ACHN (cell line): ENCODE measurements at regions not wholly inside any gene's neighbourhood (a gene's known extent, or its start where the extent isn't known, plus 50 kb on each side); places are given as distances from the start of the nearest gene placed in this dataset.
A peak's percentile ranks its signal among the peaks of the same experiment; 100 is the strongest.
"Not testable (repeated sequence)": the region's sequence is repeated elsewhere in the genome, so short reads cannot be mapped to it uniquely, and the experiment has no call there.

Source experiments
- DNase-seq: peaks from one replicate; pipeline ENCODE4 v3.0.0-alpha.2; 2015
- in situ Hi-C: cut with HindIII; loops from 2 replicates; pipeline ENCODE4 v1.10.0; 2017; ENCODE audit warnings: low sequenced_read_pairs, low pct_ligation_motif_present, low pct_unique_long_range_greater_than_20kb

DNA sequence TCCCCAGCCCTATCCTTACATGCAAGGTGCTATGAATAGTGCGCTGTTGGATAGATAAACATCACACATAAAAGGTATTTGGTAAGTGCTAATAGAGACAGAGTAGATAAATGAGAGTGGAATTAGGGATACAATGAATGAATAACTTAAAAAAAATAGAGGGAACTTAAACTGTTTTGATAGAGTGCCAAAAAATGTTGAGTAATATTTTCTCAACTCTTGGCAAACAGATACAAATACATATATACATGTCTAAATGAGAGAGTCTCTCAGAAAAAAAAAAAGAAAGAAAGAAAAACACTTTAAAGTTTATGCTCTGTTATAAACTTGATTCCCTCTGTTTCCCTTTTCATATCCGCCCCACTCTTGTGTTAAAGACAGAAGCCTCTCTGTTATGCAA, 667.4 kb downstream of the ROBO2 start:
- DNase-seq: no peak
- in situ Hi-C loops: no loop called here

DNA sequence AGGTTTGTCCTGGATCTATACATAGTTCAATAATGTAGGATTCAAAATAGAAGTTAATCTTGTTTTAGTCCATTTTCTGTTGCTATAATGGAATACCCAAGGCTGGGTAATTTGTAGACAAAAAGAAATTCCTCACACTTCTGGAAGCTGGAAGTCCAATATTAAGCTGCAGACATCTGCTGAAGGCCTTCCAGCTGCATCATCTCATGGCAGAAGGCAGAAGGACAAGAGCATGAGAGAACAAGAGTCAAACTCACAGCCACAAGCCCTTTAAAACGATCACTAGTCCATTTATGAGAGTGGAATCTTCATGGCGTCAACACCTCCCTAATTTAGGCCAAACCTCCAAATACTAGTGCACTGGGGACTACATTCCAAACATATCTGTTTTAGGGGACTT, 669.3 kb downstream of the ROBO2 start:
- no peak for DNase-seq
- in situ Hi-C loops: no loop called here

DNA sequence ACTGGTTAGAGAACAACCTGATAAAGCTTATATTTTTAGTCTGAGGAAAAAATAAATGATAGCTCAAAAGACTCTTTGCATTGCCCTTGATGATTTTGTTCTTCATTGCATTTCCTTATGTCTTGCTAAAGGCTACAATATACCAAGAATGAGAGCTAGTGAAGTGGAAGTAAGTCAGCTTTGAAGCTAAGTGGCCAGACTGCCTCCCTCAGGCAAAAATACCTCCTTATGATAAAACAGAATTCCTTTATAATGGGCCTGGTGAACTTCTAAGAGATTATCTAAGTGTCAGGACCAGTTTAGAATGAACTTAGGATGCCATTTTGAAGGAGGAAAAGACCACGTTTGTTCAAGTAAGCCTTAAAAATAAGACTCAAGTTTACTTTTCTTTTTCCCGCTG, 678.4 kb downstream of the ROBO2 start:
- no peak for DNase-seq
- in situ Hi-C loops: no loop called here

DNA sequence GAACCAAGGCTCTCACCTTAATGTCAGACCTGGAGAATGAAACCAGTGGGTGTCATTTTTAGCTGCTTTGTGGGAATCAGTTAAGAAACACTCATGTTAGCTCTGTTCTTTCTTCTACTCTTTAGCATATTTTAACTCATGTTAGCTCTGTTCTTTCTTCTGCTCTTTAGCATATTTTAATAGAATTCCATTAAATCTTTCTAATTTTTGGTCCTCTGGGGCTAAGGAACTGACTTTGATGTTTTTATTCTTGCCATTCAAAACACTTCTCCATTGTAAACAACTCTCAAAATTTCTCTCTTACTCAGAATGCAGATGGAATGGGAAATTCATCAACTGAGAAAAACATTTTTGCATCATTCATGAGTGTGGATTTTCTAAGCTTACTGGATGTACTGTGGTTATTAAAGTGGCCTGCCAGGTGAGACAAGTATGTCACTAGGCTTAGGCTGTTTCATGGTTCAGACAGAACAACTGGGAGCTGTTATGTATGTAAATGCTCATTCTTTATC, 680.6 kb downstream of the ROBO2 start:
- DNase-seq: no peak
- in situ Hi-C loops: no loop called here

DNA sequence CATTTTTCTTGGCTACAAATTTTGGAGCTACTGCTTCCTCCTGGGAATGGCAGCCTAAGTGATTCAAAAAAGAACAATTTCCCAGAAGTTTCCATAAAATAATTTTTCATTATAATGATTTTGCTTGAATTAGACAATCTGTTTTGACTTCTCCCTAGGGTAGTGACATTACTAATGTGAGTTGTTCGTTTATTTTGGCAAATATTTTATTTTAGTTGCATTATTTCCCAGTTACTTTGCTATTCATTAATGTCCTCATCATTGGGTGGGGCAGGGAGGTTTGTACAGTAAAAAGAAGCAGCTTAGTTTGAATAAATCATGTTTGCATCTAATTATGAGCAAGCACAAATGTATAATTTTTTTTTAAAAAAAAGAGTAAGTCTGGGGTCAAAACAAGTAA, 686.6 kb downstream of the ROBO2 start:
- in situ Hi-C loops: no loop called here

DNA sequence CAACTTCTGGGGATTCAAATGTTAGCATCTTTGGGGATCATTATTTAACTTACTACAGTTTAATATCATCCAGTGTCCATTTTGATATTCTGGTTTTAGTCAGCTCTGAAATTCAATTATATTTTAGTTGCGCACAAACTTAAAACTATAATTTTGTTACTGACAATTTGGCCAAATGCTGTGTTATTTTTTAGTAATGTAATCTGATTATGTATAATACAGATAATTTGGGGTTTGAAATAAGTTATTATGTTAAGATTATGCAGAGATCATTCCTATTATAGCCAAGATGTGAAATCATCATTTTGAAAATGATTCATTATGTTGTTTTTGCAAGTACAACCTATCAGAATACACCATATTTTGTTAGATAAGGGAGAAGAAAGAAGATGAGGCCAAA, 706.1 kb downstream of the ROBO2 start:
- in situ Hi-C loops: no loop called here
- no peak for DNase-seq

More for the DNA sequence above, 686.6 kb downstream of the ROBO2 start:
- no peak for DNase-seq

DNA sequence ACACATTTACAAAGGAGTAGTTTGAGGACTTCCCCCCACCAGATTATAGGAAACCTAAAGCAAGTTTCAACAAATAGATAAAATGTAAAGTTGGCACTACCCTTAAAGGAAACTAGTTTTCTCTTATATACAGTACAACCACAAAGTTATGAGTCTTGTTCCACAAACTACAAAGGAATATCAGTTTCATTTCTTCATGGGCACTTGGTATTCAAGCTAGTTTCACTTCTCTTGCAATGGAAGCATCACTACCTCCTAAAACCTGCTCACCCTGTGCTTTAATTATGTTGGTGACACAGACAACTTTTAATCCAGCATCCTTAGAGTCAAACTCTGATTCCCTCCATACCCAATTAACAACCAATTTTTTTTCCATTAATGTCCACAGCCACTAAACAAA, 707.0 kb downstream of the ROBO2 start:
- no peak for DNase-seq
- in situ Hi-C loops: no loop called here

DNA sequence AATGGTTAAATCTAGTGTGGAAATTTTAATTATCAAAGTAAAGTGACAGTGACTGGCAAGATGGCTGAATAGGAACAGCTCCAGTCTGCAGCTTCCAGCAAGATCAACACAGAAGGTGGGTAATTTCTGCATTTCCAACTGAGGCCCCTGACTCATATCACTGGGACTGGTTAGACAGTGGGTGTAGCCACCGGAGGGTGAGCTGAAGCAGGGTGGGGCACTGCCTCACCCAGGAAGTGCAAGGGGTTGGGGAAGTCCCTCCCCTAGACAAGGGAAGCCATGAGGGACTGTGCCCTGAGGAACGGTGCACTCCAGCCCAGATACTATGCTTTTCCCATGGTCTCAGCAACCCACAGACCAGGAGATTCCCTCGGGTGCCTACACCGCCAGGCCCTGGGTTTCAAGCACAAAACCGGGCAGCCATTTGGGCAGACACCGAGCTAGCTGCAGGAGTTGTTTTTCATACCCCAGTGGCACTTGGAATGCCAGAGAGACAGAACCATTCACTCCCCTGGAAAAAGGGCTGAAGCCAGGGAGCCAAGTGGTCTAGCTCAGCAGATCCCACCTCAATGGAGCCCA, 716.6 kb downstream of the ROBO2 start:
- DNase-seq, in situ Hi-C loops: not testable (repeated sequence)

DNA sequence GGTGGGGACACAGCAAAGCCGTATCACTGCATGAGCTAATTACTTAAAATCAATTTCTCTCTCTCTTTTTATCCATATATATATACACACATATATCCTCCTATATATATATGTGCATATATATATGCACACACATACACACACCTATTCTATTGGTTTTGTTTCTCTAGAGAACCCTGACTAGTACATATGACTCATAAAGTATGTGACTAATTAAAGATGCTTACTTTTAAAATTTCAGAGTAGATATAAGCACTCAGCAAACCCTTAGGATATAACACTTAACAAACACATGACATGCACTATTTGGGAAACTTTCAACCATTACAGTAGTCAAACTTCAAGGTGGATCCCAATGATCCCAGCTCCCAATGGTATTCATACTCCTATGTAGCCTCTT, 732.6 kb downstream of the ROBO2 start:
- DNase-seq: no peak

DNA sequence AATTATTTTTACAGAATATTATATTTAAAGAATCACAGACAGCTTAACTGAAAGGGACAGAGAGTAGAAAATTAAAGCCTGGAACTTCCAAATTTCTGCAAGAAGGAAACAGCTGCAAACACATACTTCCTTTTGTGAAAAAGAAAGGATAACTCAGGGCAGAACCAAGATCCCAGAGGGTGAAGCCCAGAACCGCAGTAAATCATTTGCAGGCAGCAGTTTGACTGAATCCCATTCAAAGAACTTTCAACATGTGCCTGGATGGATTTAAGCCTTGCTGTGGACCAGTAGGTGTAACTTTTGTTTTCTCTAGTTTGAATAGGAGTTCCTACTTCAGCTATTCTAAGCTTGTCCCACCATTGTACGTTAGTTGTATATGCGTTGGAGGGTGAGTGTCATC, 733.2 kb downstream of the ROBO2 start:
- in situ Hi-C loops: no loop called here
- no peak for DNase-seq

More for the DNA sequence above, 732.6 kb downstream of the ROBO2 start:
- in situ Hi-C loops: no loop called here

DNA sequence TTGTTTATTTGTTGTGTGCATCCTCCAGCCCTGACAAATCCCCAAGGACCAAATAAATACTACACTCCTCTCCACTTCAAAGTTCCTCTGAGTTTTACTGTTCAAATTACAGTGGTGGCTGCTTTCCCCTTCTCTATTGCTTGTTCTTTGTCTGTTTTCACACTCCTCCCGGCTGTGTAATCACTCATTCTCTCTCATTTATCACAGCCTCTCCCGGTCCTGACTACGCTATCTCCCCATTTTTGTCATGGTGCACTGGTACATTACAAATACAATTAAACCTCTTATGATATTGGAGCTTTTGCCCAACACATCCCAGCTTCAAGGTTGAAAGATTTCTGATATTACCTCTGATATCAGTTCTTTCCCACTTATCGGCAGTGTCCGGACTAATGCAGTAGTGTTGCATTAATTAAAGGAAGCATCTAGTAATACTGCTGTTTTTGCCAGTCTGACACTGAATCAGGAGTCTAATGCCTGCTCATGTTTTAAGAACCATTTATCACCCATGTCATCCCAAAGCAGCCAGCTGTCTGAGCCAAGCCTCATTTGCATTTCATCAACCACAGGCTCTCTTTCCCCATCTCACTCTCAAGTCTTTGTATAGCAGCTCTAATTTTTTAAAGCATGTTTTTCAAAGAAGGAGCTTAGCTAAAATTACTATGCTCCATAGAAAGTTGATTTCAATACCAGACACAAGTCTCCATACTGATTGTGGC, 740.5 kb downstream of the ROBO2 start:
- in situ Hi-C loops: no loop called here
- no peak for DNase-seq

DNA sequence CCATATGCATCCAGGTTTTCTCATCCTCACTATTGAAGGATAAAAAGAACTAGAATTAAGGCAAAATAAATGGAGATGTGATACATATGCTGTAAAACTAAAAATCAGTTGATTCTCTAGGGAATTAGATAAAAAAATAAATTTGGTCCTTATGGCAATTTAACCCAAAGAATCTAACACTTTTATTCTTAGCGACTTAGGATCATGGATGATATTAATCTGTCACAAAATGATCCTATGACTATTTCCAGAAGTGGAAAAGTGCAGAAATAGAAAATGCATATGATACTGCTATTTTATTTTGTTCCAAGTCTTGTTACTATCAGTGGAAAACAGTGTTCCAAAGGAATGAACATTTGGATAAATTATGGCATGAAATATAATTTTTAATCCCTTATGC, 746.3 kb downstream of the ROBO2 start:
- in situ Hi-C loops: no loop called here
- no peak for DNase-seq

DNA sequence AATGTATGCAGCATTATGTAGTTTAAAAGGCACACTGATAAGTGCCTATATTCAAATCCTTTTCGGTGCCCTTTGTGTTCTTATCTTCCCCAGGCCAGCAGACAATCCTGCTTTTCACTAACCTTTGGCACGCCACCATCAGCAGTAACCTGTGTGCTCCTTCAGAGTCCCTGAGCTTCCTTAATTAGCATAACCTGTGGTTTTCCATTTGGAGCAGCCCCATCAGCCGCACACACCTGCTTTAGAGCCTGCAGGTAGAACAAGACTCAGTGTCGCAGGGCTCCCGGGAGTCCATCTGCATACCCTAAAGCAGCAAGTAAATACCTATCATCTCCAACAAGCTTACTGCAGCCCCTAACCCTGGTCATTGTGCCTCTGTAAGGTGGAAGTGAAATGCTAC, 755.1 kb downstream of the ROBO2 start:
- no peak for DNase-seq
- in situ Hi-C loops: no loop called here

DNA sequence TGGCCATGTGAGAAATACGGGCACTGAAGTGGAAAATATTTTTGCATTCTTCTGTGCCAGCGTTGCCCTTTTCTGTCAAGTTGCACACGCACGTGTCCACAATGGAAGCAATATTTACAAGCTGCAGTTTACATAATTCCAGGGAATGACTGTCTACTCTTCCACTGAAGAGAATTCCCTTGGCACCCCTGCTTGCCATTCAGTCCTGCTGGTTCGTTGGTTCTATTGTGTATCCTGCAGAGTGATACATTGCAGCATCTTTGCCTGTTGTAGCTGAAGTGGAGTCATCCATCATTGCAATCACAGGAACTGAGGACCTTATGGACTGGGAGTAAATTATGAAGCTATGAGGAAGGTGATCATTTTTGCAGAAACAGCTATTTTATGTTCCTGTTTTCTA, 759.4 kb downstream of the ROBO2 start:
- DNase-seq: no peak
- in situ Hi-C loops: no loop called here

DNA sequence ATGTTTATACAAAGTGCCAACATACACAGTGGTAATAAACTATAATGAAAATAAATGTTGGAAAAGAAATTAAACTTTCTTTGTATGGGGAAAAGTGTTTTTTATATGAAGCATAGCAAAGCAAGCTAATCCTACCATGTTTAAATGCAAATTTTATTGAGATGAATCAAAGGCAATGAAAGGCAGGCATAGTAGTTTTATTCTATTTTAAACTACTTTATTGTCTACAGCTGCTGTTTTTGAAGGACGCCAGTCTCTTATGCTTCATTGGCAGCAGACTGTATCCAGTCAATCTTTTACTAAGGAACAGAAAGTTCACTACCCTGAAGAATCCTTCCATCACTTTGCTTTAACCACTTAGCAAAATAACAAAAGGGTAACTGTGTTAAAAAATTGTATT, 761.0 kb downstream of the ROBO2 start:
- no peak for DNase-seq
- in situ Hi-C loops: no loop called here

DNA sequence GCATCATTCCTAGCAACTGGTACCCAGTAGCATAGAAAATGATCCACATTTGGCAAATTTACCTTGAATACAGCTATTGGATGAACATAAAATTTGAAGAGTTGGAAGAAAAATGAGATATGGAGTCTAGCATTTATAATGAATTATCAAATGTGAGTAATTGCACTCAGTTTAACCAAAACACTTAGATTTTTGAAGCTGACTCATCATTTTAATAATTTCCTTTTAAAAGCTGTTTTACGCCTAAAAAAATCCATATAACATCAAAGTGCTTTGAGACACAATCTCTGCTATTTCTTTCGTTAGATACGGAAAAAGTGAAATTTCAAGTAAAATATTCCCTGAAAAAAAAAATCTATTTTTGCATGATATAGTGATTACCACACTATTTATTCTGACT, 767.4 kb downstream of the ROBO2 start:
- no peak for DNase-seq
- in situ Hi-C loops: no loop called here

DNA sequence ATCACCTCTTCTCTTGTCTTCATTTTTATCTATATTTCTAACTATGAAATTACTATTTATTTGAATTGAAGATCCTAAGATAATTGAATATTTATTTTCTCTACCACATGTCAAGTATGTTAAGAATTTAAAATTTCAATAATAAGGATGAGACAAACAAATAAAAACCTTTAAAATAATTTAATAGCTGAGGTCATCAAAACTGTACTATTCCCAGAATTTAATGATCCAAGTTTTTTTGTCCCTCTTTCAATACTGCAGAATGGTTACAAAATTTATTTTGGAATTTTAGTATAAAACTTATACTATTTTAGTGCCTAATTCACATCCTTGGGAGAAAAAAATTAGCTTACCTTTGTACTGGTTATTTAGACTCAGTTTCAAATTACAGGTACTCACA, 774.9 kb downstream of the ROBO2 start:
- DNase-seq: no peak
- in situ Hi-C loops: no loop called here

DNA sequence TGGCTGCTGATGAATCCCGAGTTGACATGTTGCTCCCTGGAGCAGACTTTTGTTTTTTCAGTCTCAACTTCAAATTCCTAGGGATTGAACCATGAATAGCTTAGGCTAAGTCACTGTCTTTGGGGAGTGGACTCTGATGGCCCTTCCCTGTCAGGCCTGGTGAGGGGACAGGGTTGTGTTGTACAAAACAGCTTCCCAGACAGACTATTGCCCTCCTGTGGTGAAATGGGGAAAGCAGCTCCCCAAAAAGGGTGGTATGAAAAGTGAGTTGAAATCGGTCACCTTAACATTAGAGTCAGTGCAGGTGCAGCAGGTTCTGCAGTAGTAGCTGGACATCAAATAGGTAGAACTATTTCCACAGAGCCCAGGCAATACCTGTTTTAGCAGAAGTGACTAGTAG, 775.6 kb downstream of the ROBO2 start:
- peak; percentile 17 for DNase-seq
- in situ Hi-C loops: no loop called here

DNA sequence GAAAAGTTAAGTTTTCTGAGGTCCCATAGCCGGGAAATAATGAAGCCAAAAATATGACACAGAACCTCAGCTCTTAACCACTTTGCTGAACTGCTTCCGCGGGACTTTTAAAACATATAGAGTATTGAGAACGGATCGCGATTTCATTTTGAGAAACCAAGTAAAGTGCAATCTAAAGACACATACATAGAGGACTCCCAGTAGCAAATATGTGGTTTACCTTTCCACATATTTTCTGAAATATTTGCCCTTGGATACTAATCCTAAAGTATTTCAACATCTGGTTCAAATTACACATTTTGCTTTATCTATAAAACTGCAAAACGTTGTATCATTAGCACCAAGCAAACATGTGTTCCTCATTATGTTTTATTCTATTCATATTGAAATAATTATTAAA, 776.5 kb downstream of the ROBO2 start:
- in situ Hi-C loops: no loop called here
- no peak for DNase-seq
